ENCODE measurements at regions not wholly inside any gene's neighbourhood (a gene's known extent, or its start where the extent isn't known, plus 50 kb on each side); places are given as distances from the start of the nearest gene placed in this dataset.

DNA sequence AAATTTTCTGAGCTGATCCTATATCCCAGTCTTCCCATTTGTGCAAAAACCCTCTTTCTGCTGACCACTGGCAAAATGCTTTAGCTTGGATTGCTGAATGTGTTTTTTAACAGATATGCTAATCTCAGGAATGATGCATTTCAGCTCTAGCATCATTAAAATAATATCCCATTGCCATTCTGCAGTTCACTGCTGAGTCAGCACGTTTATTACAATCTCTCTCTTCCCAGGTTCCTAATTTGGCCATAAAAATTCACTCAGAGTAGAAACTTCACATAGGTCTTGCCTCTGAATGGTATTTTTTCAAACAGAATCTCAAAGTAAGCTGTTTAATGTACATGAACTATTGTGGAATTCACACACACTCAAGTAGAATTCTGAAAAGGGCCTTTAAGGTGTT is 509.6 kb upstream of the SUCLG2 start:
- intact Hi-C loops (cut with DNase I, micrococcal nuclease) = no loop called here
- TF ChIP-seq, protein P1, sequence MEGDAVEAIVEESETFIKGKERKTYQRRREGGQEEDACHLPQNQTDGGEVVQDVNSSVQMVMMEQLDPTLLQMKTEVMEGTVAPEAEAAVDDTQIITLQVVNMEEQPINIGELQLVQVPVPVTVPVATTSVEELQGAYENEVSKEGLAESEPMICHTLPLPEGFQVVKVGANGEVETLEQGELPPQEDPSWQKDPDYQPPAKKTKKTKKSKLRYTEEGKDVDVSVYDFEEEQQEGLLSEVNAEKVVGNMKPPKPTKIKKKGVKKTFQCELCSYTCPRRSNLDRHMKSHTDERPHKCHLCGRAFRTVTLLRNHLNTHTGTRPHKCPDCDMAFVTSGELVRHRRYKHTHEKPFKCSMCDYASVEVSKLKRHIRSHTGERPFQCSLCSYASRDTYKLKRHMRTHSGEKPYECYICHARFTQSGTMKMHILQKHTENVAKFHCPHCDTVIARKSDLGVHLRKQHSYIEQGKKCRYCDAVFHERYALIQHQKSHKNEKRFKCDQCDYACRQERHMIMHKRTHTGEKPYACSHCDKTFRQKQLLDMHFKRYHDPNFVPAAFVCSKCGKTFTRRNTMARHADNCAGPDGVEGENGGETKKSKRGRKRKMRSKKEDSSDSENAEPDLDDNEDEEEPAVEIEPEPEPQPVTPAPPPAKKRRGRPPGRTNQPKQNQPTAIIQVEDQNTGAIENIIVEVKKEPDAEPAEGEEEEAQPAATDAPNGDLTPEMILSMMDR (IDR thresholded peaks at IDR 0.05) = no peak
- no peak overlapping the region for H3K4me3 ChIP-seq
- DNase-seq = no peak
- no peaks in the 10 kb centered on the region for H3K36me3 ChIP-seq (ENCODE audit: low read depth)
- H3K4me1 ChIP-seq (ENCODE audit: low read depth) = no peaks in the 10 kb centered on the region
- ATAC-seq = no peak
- H3K9me3 ChIP-seq = no peaks in the 10 kb centered on the region

- TF ChIP-seq, protein P1 (IDR thresholded peaks at IDR 0.05) = no peak
- Histone ChIP-seq H3K9me3 (no peaks in the 10 kb centered on the region), H3K4me1 (ENCODE audit: low read depth) (no peaks in the 10 kb centered on the region), H3K36me3 (ENCODE audit: low read depth) (no peaks in the 10 kb centered on the region), H3K4me3 (no peak overlapping the region)
- DNase-seq = no peak
- intact Hi-C loops (cut with DNase I, micrococcal nuclease) = no loop called here
- ATAC-seq = no peak
Observed at GRCh38 chr3:68163062-68163461, 508.6 kb upstream of the SUCLG2 start.

DNA sequence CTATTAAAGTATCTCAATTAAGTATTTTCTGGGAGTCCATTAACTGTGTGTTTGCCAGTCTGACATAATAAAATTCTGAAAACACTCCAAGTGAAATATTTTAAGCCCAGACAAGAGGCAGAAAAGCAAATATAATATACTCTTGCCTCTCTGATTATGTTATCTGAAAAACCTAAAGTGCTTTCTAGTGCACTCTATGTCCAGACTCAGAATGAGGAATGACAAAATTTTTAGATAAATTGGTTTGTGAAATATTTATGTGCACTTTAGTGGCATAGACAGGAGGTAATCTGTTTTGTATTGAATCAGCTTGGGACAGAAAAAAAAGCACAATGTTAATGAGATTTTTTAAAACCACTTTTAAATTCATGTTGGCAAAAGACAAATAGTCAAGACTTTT is 508.2 kb upstream of the SUCLG2 start:
- Histone ChIP-seq H3K4me3 (no peak overlapping the region), H3K4me1 (ENCODE audit: low read depth) (no peaks in the 10 kb centered on the region), H3K36me3 (ENCODE audit: low read depth) (no peaks in the 10 kb centered on the region), H3K9me3 (no peaks in the 10 kb centered on the region)
- DNase-seq (no peak), ATAC-seq (no peak)
- intact Hi-C loops (cut with DNase I, micrococcal nuclease) = no loop called here
- TF ChIP-seq, protein P1 (IDR thresholded peaks at IDR 0.05) = no peak

GRCh38 chr3:68151359-68151758 is 496.9 kb upstream of the SUCLG2 start:
- intact Hi-C loops (cut with DNase I, micrococcal nuclease) = no loop called here
- H3K4me3 ChIP-seq = no peak overlapping the region

DNA sequence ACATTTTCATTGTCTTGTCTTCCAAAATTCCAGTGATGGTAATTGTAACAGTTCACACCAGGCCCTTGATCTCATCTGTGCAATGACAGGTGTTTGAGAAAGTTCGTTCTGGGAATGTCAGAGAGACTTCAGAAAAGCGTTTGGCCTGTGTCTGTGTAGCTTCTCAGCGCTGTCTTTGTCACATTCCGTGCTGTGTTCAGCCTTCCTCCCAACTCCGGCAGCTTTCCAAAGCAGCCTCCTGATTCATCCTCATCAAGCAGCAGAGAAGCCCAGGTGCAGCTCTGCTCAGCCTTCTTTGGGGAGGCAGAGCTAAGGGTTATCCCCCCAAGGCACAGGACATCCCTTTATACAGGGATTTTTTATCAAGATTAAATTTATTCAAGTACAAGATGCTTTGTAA is 494.0 kb upstream of the SUCLG2 start:
- Histone ChIP-seq H3K4me3 (no peak overlapping the region), H3K36me3 (ENCODE audit: low read depth) (no peaks in the 10 kb centered on the region), H3K9me3 (no peaks in the 10 kb centered on the region), H3K4me1 (ENCODE audit: low read depth) (no peaks in the 10 kb centered on the region)
- TF ChIP-seq, protein P1 (IDR thresholded peaks at IDR 0.05) = no peak
- intact Hi-C loops (cut with DNase I, micrococcal nuclease) = no loop called here
- ATAC-seq (no peak), DNase-seq (no peak)

More at GRCh38 chr3:68151359-68151758, 496.9 kb upstream of the SUCLG2 start:
- DNase-seq (no peak), ATAC-seq (no peak)
- H3K4me1 ChIP-seq (ENCODE audit: low read depth) = no peaks in the 10 kb centered on the region
- no peaks in the 10 kb centered on the region for H3K36me3 ChIP-seq (ENCODE audit: low read depth)
- no peaks in the 10 kb centered on the region for H3K9me3 ChIP-seq
- TF ChIP-seq, protein P1 (IDR thresholded peaks at IDR 0.05) = no peak

- no peak for DNase-seq
Observed at GRCh38 chr3:68142441-68142840, 488.0 kb upstream of the SUCLG2 start.

More at GRCh38 chr3:68142441-68142840, 488.0 kb upstream of the SUCLG2 start:
- H3K36me3 ChIP-seq (ENCODE audit: low read depth) = no peaks in the 10 kb centered on the region
- no peak for ATAC-seq
- intact Hi-C loops (cut with DNase I, micrococcal nuclease) = no loop called here
- TF ChIP-seq, protein P1 (IDR thresholded peaks at IDR 0.05) = no peak
- no peaks in the 10 kb centered on the region for H3K4me1 ChIP-seq (ENCODE audit: low read depth)
- no peaks in the 10 kb centered on the region for H3K9me3 ChIP-seq
- H3K4me3 ChIP-seq = no peak overlapping the region

Data from mucosa of descending colon (tissue), 3 donors.